ENCODE measurements at regions not wholly inside any gene's neighbourhood (a gene's known extent, or its start where the extent isn't known, plus 50 kb on each side); places are given as distances from the start of the nearest gene placed in this dataset.

- no peak overlapping the region for H3K9ac ChIP-seq (ENCODE audit: low read depth, low read length)
- H3K36me3 ChIP-seq (ENCODE audit: insufficient read depth, low read length), result no peaks in the 10 kb centered on the region
- no peak overlapping the region for H3K27ac ChIP-seq (ENCODE audit: low read length)
- no peaks in the 10 kb centered on the region for H3K79me2 ChIP-seq (ENCODE audit: insufficient read depth, low read length)
- no peaks in the 10 kb centered on the region for H3K9me3 ChIP-seq (ENCODE audit: insufficient read depth, low read length, severe bottlenecking)
- no peak overlapping the region for H3K4me3 ChIP-seq (ENCODE audit: low read depth in 1 of 2, low read length in 2 of 2)
- ATAC-seq (ENCODE audit: insufficient read depth, low read depth) (no peak), DNase-seq (no peak)
- H3K27me3 ChIP-seq (ENCODE audit: insufficient read depth, low read length, poor library complexity), result peaks cover 4% of the 10 kb centered on the region
- no peaks in the 10 kb centered on the region for H4K20me1 ChIP-seq (ENCODE audit: insufficient read depth, low read length)
- H2AFZ ChIP-seq (ENCODE audit: low read depth, low read length), result no peak overlapping the region
- no peaks in the 10 kb centered on the region for H3K4me1 ChIP-seq (ENCODE audit: insufficient read depth, low read length)
- no peak overlapping the region for H3K4me2 ChIP-seq (ENCODE audit: insufficient read depth, low read length)
- TF ChIP-seq CTCF (IDR thresholded peaks at IDR 0.05; ENCODE audit: borderline replicate concordance, extremely low read depth, low read length, poor library complexity, severe bottlenecking) (no peak), EZH2 (IDR thresholded peaks at IDR 0.05; ENCODE audit: borderline replicate concordance, low read depth, low read length, severe bottlenecking) (no peak)
Measured at GRCh38 chr6:150658421-150658820, 58.7 kb downstream of the PLEKHG1 start.

- ATAC-seq (ENCODE audit: insufficient read depth, low read depth) (no peak), DNase-seq (no peak)
- no peak overlapping the region for H3K4me3 ChIP-seq (ENCODE audit: low read depth in 1 of 2, low read length in 2 of 2)
- H3K9me3 ChIP-seq (ENCODE audit: insufficient read depth, low read length, severe bottlenecking), result no peaks in the 10 kb centered on the region
- no peak overlapping the region for H2AFZ ChIP-seq (ENCODE audit: low read depth, low read length)
- TF ChIP-seq CTCF (IDR thresholded peaks at IDR 0.05; ENCODE audit: borderline replicate concordance, extremely low read depth, low read length, poor library complexity, severe bottlenecking), result no peak
- TF ChIP-seq EZH2 (IDR thresholded peaks at IDR 0.05; ENCODE audit: borderline replicate concordance, low read depth, low read length, severe bottlenecking), result no peak
- no peaks in the 10 kb centered on the region for H4K20me1 ChIP-seq (ENCODE audit: insufficient read depth, low read length)
- H3K79me2 ChIP-seq (ENCODE audit: insufficient read depth, low read length), result no peaks in the 10 kb centered on the region
- H3K4me2 ChIP-seq (ENCODE audit: insufficient read depth, low read length), result no peak overlapping the region
- no peak overlapping the region for H3K27ac ChIP-seq (ENCODE audit: low read length)
- no peaks in the 10 kb centered on the region for H3K36me3 ChIP-seq (ENCODE audit: insufficient read depth, low read length)
- H3K9ac ChIP-seq (ENCODE audit: low read depth, low read length), result no peak overlapping the region
- H3K27me3 ChIP-seq (ENCODE audit: insufficient read depth, low read length, poor library complexity), result peaks cover 4% of the 10 kb centered on the region
- no peaks in the 10 kb centered on the region for H3K4me1 ChIP-seq (ENCODE audit: insufficient read depth, low read length)
Measured at GRCh38 chr6:150659046-150659763, 59.5 kb downstream of the PLEKHG1 start.

GRCh38 chr6:150661216-150662007 is 61.7 kb downstream of the PLEKHG1 start:
- no peak overlapping the region for H3K4me3 ChIP-seq (ENCODE audit: low read depth in 1 of 2, low read length in 2 of 2)
- no peaks in the 10 kb centered on the region for H4K20me1 ChIP-seq (ENCODE audit: insufficient read depth, low read length)
- TF ChIP-seq EZH2 (IDR thresholded peaks at IDR 0.05; ENCODE audit: borderline replicate concordance, low read depth, low read length, severe bottlenecking) (no peak), CTCF (IDR thresholded peaks at IDR 0.05; ENCODE audit: borderline replicate concordance, extremely low read depth, low read length, poor library complexity, severe bottlenecking) (no peak)
- no peak overlapping the region for H3K9ac ChIP-seq (ENCODE audit: low read depth, low read length)
- H3K36me3 ChIP-seq (ENCODE audit: insufficient read depth, low read length), result no peaks in the 10 kb centered on the region
- no peaks in the 10 kb centered on the region for H3K9me3 ChIP-seq (ENCODE audit: insufficient read depth, low read length, severe bottlenecking)
- peaks cover 4% of the 10 kb centered on the region for H3K27me3 ChIP-seq (ENCODE audit: insufficient read depth, low read length, poor library complexity)
- no peaks in the 10 kb centered on the region for H3K79me2 ChIP-seq (ENCODE audit: insufficient read depth, low read length)
- DNase-seq (no peak), ATAC-seq (ENCODE audit: insufficient read depth, low read depth) (no peak)
- H3K27ac ChIP-seq (ENCODE audit: low read length), result no peak overlapping the region
- H2AFZ ChIP-seq (ENCODE audit: low read depth, low read length), result no peak overlapping the region
- H3K4me2 ChIP-seq (ENCODE audit: insufficient read depth, low read length), result no peak overlapping the region
- H3K4me1 ChIP-seq (ENCODE audit: insufficient read depth, low read length), result no peaks in the 10 kb centered on the region

Data from DND-41 (cell line).